Rectal smooth muscle tissue (tissue), 1 donor: ENCODE measurements at regions not wholly inside any gene's neighbourhood (a gene's known extent, or its start where the extent isn't known, plus 50 kb on each side); places are given as distances from the start of the nearest gene placed in this dataset.
"Not testable (repeated sequence)": the region's sequence is repeated elsewhere in the genome, so short reads cannot be mapped to it uniquely, and the experiment has no call there.

Experiments
- H3K27ac ChIP-seq: one replicate; pipeline ENCODE4 v1.7.0; 2013; ENCODE audit warnings: low read depth, low read length, inconsistent platforms
- H3K27me3 ChIP-seq: one replicate; pipeline ENCODE4 v1.7.0; 2013; ENCODE audit warnings: low read length; ENCODE audit not compliant: control insufficient read depth, insufficient read depth
- H3K36me3 ChIP-seq: one replicate; pipeline ENCODE4 v1.7.0; 2013; ENCODE audit warnings: low read length; ENCODE audit not compliant: control insufficient read depth, insufficient read depth
- H3K4me1 ChIP-seq: one replicate; pipeline ENCODE4 v1.7.0; 2013; ENCODE audit warnings: low read length; ENCODE audit not compliant: control insufficient read depth, insufficient read depth
- H3K4me3 ChIP-seq: one replicate; pipeline ENCODE4 v1.7.0; 2013; ENCODE audit warnings: low read length
- H3K9ac ChIP-seq: one replicate; pipeline ENCODE4 v1.7.0; 2013; ENCODE audit warnings: low read length

DNA sequence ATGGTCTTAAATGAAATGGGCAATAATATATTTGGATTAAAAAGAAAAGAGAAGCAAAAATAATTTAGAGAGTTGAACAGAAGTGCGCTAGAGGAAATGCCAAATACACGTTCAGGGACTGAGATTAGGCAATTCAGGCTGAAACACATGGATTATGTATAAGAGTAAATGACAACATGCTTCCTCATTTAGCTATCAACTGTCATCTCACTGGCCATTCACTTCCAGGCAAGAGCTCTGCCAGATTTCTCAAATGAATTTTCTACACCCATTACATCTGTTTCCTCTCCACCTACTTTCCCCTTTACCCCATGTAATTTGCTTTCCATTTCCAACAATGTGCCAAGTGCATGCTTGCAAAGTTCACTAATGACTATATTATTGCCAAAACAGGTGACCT is 582.4 kb downstream of the LTN1 start:
- Histone ChIP-seq H3K36me3 (no peaks in the 10 kb centered on the region), H3K27ac (no peak overlapping the region), H3K9ac (no peak overlapping the region), H3K4me1 (no peaks in the 10 kb centered on the region), H3K4me3 (no peak overlapping the region), H3K27me3 (no peaks in the 10 kb centered on the region)

DNA sequence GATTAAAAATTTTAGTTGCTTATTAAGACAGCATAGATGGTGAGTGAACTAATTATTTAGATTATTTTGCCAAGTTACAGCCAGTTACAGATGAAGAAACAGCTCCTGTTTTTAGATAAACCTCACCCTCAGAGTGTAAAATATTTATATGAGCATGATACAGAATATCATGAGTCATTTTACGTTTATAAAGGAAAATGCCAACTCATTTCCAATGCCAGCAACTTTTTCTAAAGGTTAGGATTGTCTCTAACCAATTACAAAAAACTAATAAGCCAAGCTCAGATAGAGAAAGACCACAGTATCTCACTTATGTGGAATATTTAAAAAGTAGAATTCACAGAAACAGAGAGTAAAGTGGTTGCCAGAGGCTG is 590.1 kb downstream of the LTN1 start:
- Histone ChIP-seq H3K27ac (no peak overlapping the region), H3K4me1 (no peaks in the 10 kb centered on the region), H3K36me3 (no peaks in the 10 kb centered on the region)

DNA sequence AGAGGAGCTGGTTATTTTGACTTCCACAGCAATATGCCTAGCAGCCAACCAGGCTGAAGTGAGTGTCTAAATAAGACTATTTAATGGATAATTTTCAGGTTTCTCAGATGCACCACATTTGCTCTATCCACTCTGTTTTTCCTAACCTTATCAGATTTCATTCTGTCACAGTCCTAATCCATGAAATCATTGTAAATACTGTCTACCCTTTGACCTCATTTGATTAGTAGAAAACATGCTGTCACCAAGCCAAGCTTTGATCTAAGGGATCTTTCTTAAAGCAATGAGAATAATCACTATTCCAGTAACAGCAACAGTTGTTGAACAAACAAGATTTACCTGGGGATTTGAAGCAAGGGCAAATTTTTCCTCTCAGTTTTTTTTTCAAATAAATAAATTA is 595.6 kb downstream of the LTN1 start:
- Histone ChIP-seq H3K4me3 (no peak overlapping the region), H3K27me3 (no peaks in the 10 kb centered on the region), H3K27ac (no peak overlapping the region), H3K36me3 (no peaks in the 10 kb centered on the region), H3K4me1 (no peaks in the 10 kb centered on the region), H3K9ac (no peak overlapping the region)

More for the DNA sequence above, 590.1 kb downstream of the LTN1 start:
- H3K27me3 ChIP-seq: no peaks in the 10 kb centered on the region
- no peak overlapping the region for H3K4me3 ChIP-seq
- H3K9ac ChIP-seq: no peak overlapping the region

DNA sequence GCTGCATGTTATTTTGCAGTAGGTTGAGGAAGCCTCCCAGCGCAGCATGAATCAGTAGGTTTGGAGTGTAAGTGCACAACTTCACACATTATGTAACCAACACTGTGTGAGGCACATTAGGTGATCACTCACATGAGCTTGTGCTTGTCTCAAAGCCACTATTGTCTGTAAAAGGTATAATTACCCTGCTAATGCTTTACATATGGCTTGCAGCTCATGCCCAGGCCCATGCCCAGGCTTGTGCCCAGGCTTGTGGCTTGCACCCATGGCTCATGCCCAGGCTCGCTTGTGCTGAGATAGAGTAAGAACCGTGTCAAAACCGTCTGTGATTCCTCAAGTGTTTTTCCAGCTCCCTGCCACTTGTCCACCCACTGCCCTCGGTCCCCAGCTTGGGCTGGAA is 596.3 kb downstream of the LTN1 start:
- Histone ChIP-seq H3K4me1 (no peaks in the 10 kb centered on the region), H3K27ac (no peak overlapping the region), H3K36me3 (no peaks in the 10 kb centered on the region), H3K4me3 (no peak overlapping the region), H3K27me3 (no peaks in the 10 kb centered on the region), H3K9ac (no peak overlapping the region)

DNA sequence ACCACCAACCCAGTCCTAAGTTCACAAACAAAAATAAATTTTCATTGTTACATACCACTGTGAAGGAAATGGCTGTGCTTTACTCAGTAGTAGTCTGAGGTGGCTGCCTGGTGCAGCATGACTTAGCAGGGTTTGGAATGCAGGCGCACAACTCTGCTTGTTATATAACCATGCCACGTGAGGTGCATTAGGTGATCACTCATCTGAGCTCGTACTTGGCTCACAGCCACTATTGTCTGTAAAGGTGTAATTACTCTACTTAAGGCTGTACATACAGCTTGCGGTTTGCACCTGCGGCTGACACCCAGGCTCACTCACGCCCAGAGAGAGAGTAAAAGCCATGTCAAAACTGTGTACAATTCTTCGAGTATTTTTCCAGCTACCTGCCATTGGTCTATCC is 599.4 kb downstream of the LTN1 start:
- H3K27ac ChIP-seq: no peak overlapping the region
- no peaks in the 10 kb centered on the region for H3K27me3 ChIP-seq
- H3K36me3 ChIP-seq: no peaks in the 10 kb centered on the region
- H3K4me3 ChIP-seq: no peak overlapping the region
- no peaks in the 10 kb centered on the region for H3K4me1 ChIP-seq
- H3K9ac ChIP-seq: no peak overlapping the region

DNA sequence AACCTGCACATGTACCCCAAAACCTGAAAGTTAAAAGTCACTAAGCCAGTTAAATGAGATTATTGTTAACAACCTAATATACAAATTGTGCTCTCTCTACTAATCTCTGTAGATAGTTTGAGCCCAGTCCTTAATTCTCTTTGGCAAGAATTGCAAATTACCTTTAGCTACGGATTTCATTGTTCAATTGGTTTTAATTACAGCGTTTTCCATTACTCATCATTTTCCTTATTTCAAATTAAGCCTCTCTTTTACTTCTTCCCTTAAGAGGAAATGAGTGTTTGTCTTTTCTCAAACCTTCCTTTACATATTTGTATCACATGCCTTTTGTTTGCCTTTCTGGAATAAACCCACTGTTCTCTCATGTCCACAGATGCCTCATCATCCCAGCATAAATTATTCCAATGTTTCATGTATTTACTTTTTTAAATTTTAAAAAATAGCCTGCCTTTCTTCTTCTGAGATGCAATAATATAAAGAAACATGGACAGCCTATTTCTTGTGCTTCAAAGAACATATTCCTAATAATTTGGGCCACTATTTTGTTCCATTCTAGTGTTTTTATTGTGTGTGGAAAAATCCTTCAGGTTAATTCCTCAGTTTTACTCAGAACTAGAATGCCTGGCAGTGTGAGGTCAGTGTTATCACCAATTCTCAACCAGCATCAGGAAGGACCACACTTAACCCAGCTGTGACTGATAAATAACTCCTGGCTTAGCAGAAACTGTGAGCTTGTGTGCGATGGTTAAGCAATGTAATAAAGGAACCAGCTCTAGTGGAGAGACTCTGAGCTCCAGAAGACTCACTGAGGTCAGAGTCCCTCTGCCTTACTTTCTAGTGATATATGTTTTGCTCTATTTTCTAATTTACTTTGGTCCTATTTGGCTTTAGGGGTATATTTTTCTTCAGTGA is 600.5 kb downstream of the LTN1 start:
- Histone ChIP-seq H3K27me3 (no peaks in the 10 kb centered on the region), H3K4me1 (no peaks in the 10 kb centered on the region), H3K27ac (no peak overlapping the region), H3K36me3 (no peaks in the 10 kb centered on the region), H3K4me3 (no peak overlapping the region), H3K9ac (no peak overlapping the region)

- no peaks in the 10 kb centered on the region for H3K4me1 ChIP-seq
- no peak overlapping the region for H3K27ac ChIP-seq
- H3K4me3 ChIP-seq: no peak overlapping the region
- no peak overlapping the region for H3K9ac ChIP-seq
- no peaks in the 10 kb centered on the region for H3K27me3 ChIP-seq
- no peaks in the 10 kb centered on the region for H3K36me3 ChIP-seq
These were observed 605.5 kb downstream of the LTN1 start for GRCh38 chr21:28387220-28387619.

GRCh38 chr21:28385845-28386244 is 606.8 kb downstream of the LTN1 start:
- Histone ChIP-seq H3K4me1 (no peaks in the 10 kb centered on the region), H3K27ac (no peak overlapping the region), H3K4me3 (no peak overlapping the region), H3K9ac (no peak overlapping the region), H3K36me3 (no peaks in the 10 kb centered on the region), H3K27me3 (no peaks in the 10 kb centered on the region)

DNA sequence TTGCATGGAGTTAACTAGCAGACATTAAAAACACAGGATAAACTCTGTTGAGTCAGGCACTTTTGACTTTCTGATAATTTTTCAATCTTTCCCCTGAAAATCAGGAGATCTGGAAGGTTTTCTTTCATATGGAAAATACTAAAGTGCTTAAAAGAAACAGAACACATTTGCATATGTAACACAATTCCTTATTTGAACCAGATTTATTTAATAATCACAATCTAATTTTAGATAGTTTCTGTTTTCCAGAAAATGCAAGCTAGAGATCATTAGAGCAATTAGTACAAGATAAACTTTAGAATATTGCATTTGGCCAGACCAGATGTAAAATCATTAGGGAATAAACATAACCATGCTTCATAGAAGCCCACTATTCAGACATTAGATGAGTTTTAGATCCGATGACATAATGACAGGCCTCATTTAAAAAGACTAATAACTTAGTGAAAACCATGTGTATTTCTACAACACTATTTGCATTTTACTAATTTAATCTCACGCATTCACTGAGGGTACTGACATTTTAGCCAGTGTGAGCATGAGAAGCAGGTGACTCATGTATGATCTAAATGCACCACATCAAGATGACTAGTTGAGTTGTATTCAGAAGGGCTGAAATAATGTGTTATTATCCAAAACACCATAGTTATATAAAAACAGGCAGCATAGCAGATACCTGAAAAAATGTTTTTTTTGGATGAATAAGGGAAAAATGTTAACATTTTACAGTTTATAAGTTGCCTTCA is 611.5 kb downstream of the LTN1 start:
- not testable (repeated sequence) for H3K27me3 ChIP-seq, H3K4me1 ChIP-seq, H3K4me3 ChIP-seq, H3K27ac ChIP-seq, H3K9ac ChIP-seq, H3K36me3 ChIP-seq

DNA sequence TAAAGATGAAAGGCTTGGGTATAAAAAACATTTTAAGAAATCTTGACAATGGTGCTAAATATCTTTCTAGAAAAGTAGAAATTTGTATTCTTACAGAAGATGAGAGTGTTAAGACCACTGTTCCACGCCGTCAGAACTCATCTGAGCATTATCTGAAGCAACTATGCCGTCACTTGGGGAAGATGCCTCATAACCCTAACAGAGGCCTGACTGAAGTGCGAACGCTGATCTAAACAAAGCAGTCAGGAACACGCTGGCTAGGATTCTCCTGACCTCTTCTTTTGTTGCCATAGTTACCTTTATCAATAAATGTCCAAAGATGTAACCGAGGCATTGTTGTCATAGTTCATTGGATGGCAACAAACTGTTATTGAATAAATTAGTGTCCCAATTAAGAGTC is 612.4 kb downstream of the LTN1 start:
- Histone ChIP-seq H3K9ac (no peak overlapping the region), H3K4me1 (no peaks in the 10 kb centered on the region), H3K36me3 (no peaks in the 10 kb centered on the region), H3K4me3 (no peak overlapping the region), H3K27me3 (no peaks in the 10 kb centered on the region), H3K27ac (no peak overlapping the region)

GRCh38 chr21:28378026-28378425 is 614.7 kb downstream of the LTN1 start:
- H3K36me3 ChIP-seq: no peaks in the 10 kb centered on the region
- H3K27me3 ChIP-seq: no peaks in the 10 kb centered on the region
- no peak overlapping the region for H3K27ac ChIP-seq
- no peak overlapping the region for H3K4me3 ChIP-seq
- no peaks in the 10 kb centered on the region for H3K4me1 ChIP-seq
- no peak overlapping the region for H3K9ac ChIP-seq

- Histone ChIP-seq H3K27ac (no peak overlapping the region), H3K4me1 (no peaks in the 10 kb centered on the region), H3K36me3 (no peaks in the 10 kb centered on the region), H3K4me3 (no peak overlapping the region), H3K9ac (no peak overlapping the region), H3K27me3 (no peaks in the 10 kb centered on the region)
These were observed 616.8 kb downstream of the LTN1 start for GRCh38 chr21:28375708-28376385.
